SK-N-SH (cell line): ENCODE measurements at regions not wholly inside any gene's neighbourhood (a gene's known extent, or its start where the extent isn't known, plus 50 kb on each side); places are given as distances from the start of the nearest gene placed in this dataset.

Experiments
- CTCF ChIA-PET: fragments of 300-600, 350-600 bp; formaldehyde crosslinking; extraction: SDS; loops from one replicate; lab custom pipeline; 2021; lab: Yijun Ruan, JAX
- POLR2A ChIA-PET: fragments of 350-600 bp; sonication (Branson Sonifier 250); formaldehyde crosslinking; extraction: SDS; loops from one replicate; lab custom pipeline; 2020; ENCODE audit warnings: antibody characterized with exemption, inconsistent platforms; lab: Yijun Ruan, JAX
- DNase-seq: peaks from one replicate; pipeline ENCODE4 v3.0.0; 2012
- H2AFZ ChIP-seq: fragments of 200-600 bp; sonication (generic); 2 replicates; pipeline ENCODE4 v1.8.1; 2016; ENCODE audit warnings: antibody characterized with exemption, mild to moderate bottlenecking, low read depth
- H3F3A ChIP-seq: fragments of 200-600 bp; sonication (generic); replicated peaks from 2 replicates; pipeline ENCODE3; 2016; ENCODE audit warnings: antibody characterized with exemption, mild to moderate bottlenecking; ENCODE audit not compliant: insufficient read depth
- H3K27ac ChIP-seq, 2 experiments: fragments of 200-500 bp in 1 of 2; fragments of 200-600 bp in 1 of 2; sonication (Bioruptor generic) in 1 of 2; sonication (generic), shearing (Covaris generic) in 1 of 2; 2 replicates each; pipeline versions ENCODE4 v1.5.1 to v1.6.1; 2014 to 2016; ENCODE audit warnings: low read depth in 2 of 2, inconsistent platforms in 1 of 2, low read length in 1 of 2, mild to moderate bottlenecking in 1 of 2, mixed read lengths in 1 of 2
- H3K27me3 ChIP-seq: fragments of 200-600 bp; sonication (generic), shearing (Covaris generic); 2 replicates; pipeline ENCODE4 v1.6.1; 2016; ENCODE audit warnings: mixed run types; ENCODE audit not compliant: insufficient read depth
- H3K36me3 ChIP-seq, 2 experiments: fragments of 200-500 bp in 1 of 2; fragments of 200-600 bp in 1 of 2; sonication (Bioruptor generic) in 1 of 2; sonication (generic) in 1 of 2; replicated peaks in 1 of 2; 2 replicates each; pipeline versions ENCODE3 to v1.5.1; 2014 to 2016; ENCODE audit warnings: low read length in 1 of 2, mild to moderate bottlenecking in 1 of 2; ENCODE audit not compliant: insufficient read depth in 2 of 2, control insufficient read depth in 1 of 2
- H3K4me1 ChIP-seq, 2 experiments: fragments of 200-500 bp in 1 of 2; fragments of 200-600 bp in 1 of 2; sonication (Bioruptor generic) in 1 of 2; sonication (generic), shearing (Covaris generic) in 1 of 2; 2 replicates each; pipeline versions ENCODE4 v1.5.1 to v1.6.1; 2014 to 2016; ENCODE audit warnings: low read depth in 1 of 2, low read length in 1 of 2, mixed run types in 1 of 2; ENCODE audit not compliant: insufficient read depth in 2 of 2, control insufficient read depth in 1 of 2
- H3K4me2 ChIP-seq: fragments of 200-600 bp; sonication (generic), shearing (Covaris generic); 2 replicates; pipeline ENCODE4 v1.6.1; 2017; ENCODE audit warnings: mixed run types
- H3K4me3 ChIP-seq, 2 experiments: fragments of 200-500 bp in 1 of 2; fragments of 200-600 bp in 1 of 2; sonication (Bioruptor generic) in 1 of 2; sonication (generic), shearing (Covaris generic) in 1 of 2; 2 replicates each; pipeline versions ENCODE4 v1.5.1 to v1.8.1; 2014 to 2016; ENCODE audit warnings: low read depth in 2 of 2, inconsistent platforms in 1 of 2, low read length in 1 of 2, mild to moderate bottlenecking in 1 of 2, mixed read lengths in 1 of 2, moderate library complexity in 1 of 2
- H3K79me2 ChIP-seq: fragments of 200-600 bp; sonication (generic); 2 replicates; pipeline ENCODE4 v1.8.1; 2017; ENCODE audit warnings: mild to moderate bottlenecking; ENCODE audit not compliant: insufficient read depth
- H3K9ac ChIP-seq: fragments of 200-600 bp; sonication (generic); 2 replicates; pipeline ENCODE4 v1.6.1; 2017; ENCODE audit warnings: mixed run types
- H3K9me2 ChIP-seq: fragments of 200-600 bp; sonication (generic); 2 replicates; pipeline ENCODE4 v1.6.1; 2017; ENCODE audit warnings: mixed run types
- H3K9me3 ChIP-seq: fragments of 200-600 bp; sonication (generic); 2 replicates; pipeline ENCODE4 v1.6.1; 2017; ENCODE audit warnings: mixed run types, mild to moderate bottlenecking, moderate library complexity
- H4K20me1 ChIP-seq: fragments of 200-600 bp; sonication (generic); 2 replicates; pipeline ENCODE4 v1.6.1; 2017; ENCODE audit warnings: mild to moderate bottlenecking, mixed run types; ENCODE audit not compliant: insufficient read depth
- CHD2 ChIP-seq: fragments of 150-350 bp; IDR thresholded peaks from 2 replicates; pipeline ENCODE4 v1.6.1; 2018; ENCODE audit warnings: low read length; ENCODE audit not compliant: partially characterized antibody
- ELF1 ChIP-seq: IDR thresholded peaks from 2 replicates; pipeline ENCODE4 v1.4.0; 2012
- EZH2phosphoT487 ChIP-seq: fragments of 200-600 bp; sonication (generic); IDR thresholded peaks from 2 replicates; pipeline ENCODE4 v1.6.1; 2017; ENCODE audit warnings: low read depth, mixed run types, mild to moderate bottlenecking, antibody characterized with exemption, moderate library complexity, borderline replicate concordance
- FOXM1 ChIP-seq: IDR thresholded peaks from 2 replicates; pipeline ENCODE4 v1.4.0; 2012; ENCODE audit warnings: low read depth, mild to moderate bottlenecking
- GABPA ChIP-seq: IDR thresholded peaks from 2 replicates; pipeline ENCODE4 v1.4.0; 2012; ENCODE audit warnings: low read depth, mild to moderate bottlenecking
- GATA2 ChIP-seq: sonication (generic); formaldehyde crosslinking; IDR thresholded peaks from 2 replicates; pipeline ENCODE4 v1.5.0; 2020; ENCODE audit warnings: mild to moderate bottlenecking, missing genetic modification reagents
- MEF2A ChIP-seq: IDR thresholded peaks from 2 replicates; pipeline ENCODE4 v1.4.0; 2012; ENCODE audit warnings: low read depth, borderline replicate concordance
- MXI1 ChIP-seq: IDR thresholded peaks from 2 replicates; pipeline ENCODE4 v1.6.1; 2012; ENCODE audit warnings: mild to moderate bottlenecking, low read depth, low read length, improper control_type of control experiment
- NFIC ChIP-seq: IDR thresholded peaks from 2 replicates; pipeline ENCODE4 v1.4.0; 2012; ENCODE audit warnings: borderline replicate concordance
- POLR2AphosphoS5 ChIP-seq: IDR thresholded peaks from 2 replicates; pipeline ENCODE4 v1.6.1; 2012; ENCODE audit warnings: low read depth, low read length
- RAD21 ChIP-seq: IDR thresholded peaks from 2 replicates; pipeline ENCODE4 v1.6.1; 2012; ENCODE audit warnings: mild to moderate bottlenecking, low read length
- TAF1 ChIP-seq: IDR thresholded peaks from 2 replicates; pipeline ENCODE4 v1.6.1; 2012; ENCODE audit warnings: low read depth, mild to moderate bottlenecking, low read length, moderate library complexity, borderline replicate concordance
- TCF12 ChIP-seq: IDR thresholded peaks from 2 replicates; pipeline ENCODE4 v1.4.0; 2012
- YY1 ChIP-seq: IDR thresholded peaks from 2 replicates; pipeline ENCODE4 v1.4.0; 2012; ENCODE audit warnings: low read depth, mild to moderate bottlenecking
- WGBS: methylation state at CpG from one replicate; pipeline ENCODE4 v1.1.6; 2017; ENCODE audit warnings: low lambda C conversion rate; 5-methylcytosine and 5-hydroxymethylcytosine counted together
- TF ChIP-seq, protein P1 (sequence below): fragments of 150-350 bp; IDR thresholded peaks from 2 replicates; pipeline ENCODE4 v1.6.1; 2016; ENCODE audit warnings: mild to moderate bottlenecking, low read depth, low read length
- TF ChIP-seq, protein P2 (sequence below): fragments of 150-350 bp; IDR thresholded peaks from 2 replicates; pipeline ENCODE4 v1.6.1; 2017; ENCODE audit warnings: antibody characterized with exemption, low read length, low read depth, borderline replicate concordance

DNA sequence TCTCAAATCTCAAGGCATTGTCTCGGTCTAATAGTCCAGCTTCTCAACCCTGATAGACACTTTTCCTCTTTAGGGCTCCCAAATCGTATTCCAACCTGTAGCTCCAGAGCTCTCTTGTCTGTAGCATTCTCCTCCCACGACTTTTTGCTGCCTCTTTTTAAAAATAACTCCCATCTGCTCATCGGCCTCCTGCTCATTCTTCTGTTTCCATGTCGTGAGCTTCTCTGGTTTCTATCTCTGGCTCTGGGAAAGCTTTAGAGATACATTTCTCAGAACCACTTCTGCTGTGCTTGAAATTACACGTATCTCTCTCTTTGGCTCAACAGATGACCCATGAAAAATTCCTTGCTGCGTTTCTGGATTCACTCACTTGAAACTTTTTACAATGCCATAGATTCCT is 609.6 kb upstream of the C16orf82 start:
- Histone ChIP-seq H3K9me3 (no peaks in the 10 kb centered on the region), H3K9me2 (no peaks in the 10 kb centered on the region), H3K79me2 (no peaks in the 10 kb centered on the region), H4K20me1 (no peaks in the 10 kb centered on the region), H3K27me3 (no peaks in the 10 kb centered on the region), H3K4me3 (no peak overlapping the region), H3K4me2 (no peak overlapping the region), H3K27ac (no peak overlapping the region), H3K36me3 (no peaks in the 10 kb centered on the region), H2AFZ (no peak overlapping the region), H3F3A (no peaks in the 10 kb centered on the region), H3K4me1 (no peaks in the 10 kb centered on the region), H3K9ac (no peak overlapping the region)
- TF ChIP-seq FOXM1, result no peak
- TF ChIP-seq MEF2A, result no peak
- TF ChIP-seq, protein P1, sequence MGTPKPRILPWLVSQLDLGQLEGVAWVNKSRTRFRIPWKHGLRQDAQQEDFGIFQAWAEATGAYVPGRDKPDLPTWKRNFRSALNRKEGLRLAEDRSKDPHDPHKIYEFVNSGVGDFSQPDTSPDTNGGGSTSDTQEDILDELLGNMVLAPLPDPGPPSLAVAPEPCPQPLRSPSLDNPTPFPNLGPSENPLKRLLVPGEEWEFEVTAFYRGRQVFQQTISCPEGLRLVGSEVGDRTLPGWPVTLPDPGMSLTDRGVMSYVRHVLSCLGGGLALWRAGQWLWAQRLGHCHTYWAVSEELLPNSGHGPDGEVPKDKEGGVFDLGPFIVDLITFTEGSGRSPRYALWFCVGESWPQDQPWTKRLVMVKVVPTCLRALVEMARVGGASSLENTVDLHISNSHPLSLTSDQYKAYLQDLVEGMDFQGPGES, result no peak
- no peak for TF ChIP-seq TCF12
- TF ChIP-seq GABPA, result no peak
- TF ChIP-seq CHD2, result no peak
- CTCF ChIA-PET, result no interaction called here
- POLR2A ChIA-PET, result no interaction called here
- 2% methylated on average over 7 of the region's 7 CpGs for WGBS
- no peak for DNase-seq

DNA sequence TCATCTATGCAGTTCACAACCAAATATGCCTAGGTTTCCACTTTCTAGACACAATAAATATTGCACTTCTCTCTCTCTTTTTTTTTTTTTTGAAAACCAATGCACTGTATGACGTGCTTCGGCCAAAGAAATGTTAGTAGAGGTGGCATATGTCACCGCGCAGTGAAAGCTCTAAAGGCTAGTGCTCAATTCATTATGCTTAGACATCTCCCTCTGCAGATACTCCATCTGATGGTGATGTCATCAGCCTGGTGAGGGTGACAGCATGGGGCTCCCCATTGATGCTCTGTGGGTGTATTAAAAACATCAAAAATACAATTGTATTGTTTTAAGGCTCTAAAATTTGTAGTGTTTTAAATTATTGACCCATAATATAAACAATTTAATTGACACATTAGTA is 608.8 kb upstream of the C16orf82 start:
- H3K79me2 ChIP-seq, result no peaks in the 10 kb centered on the region
- no peaks in the 10 kb centered on the region for H3K9me3 ChIP-seq
- H3K4me1 ChIP-seq, result no peaks in the 10 kb centered on the region
- H3K27me3 ChIP-seq, result no peaks in the 10 kb centered on the region
- H3K4me3 ChIP-seq, result no peak overlapping the region
- H4K20me1 ChIP-seq, result no peaks in the 10 kb centered on the region
- H3K36me3 ChIP-seq, result no peaks in the 10 kb centered on the region
- H3K4me2 ChIP-seq, result no peak overlapping the region
- H2AFZ ChIP-seq, result no peak overlapping the region
- no peaks in the 10 kb centered on the region for H3K9me2 ChIP-seq
- H3K27ac ChIP-seq, result no peak overlapping the region
- no peak for DNase-seq
- TF ChIP-seq GATA2 (CRISPR knock-in tag), result no peak
- no peak for TF ChIP-seq NFIC
- TF ChIP-seq, protein P1, result no peak
- TF ChIP-seq POLR2AphosphoS5, result no peak
- no peak for TF ChIP-seq EZH2phosphoT487
- TF ChIP-seq TAF1, result no peak
- TF ChIP-seq TCF12, result no peak
- no peak for TF ChIP-seq MXI1
- TF ChIP-seq YY1, result no peak
- TF ChIP-seq, protein P2, sequence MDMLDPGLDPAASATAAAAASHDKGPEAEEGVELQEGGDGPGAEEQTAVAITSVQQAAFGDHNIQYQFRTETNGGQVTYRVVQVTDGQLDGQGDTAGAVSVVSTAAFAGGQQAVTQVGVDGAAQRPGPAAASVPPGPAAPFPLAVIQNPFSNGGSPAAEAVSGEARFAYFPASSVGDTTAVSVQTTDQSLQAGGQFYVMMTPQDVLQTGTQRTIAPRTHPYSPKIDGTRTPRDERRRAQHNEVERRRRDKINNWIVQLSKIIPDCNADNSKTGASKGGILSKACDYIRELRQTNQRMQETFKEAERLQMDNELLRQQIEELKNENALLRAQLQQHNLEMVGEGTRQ, result no peak
- TF ChIP-seq RAD21, result no peak
- TF ChIP-seq ELF1, result no peak
- H3F3A ChIP-seq, result no peaks in the 10 kb centered on the region
- CTCF ChIA-PET, result interaction anchor here (0.7 kb wide), 1 partner anchor 763 kb away, joined by 3 read pairs; no protein-coding TSS in a partner anchor
- no peak overlapping the region for H3K9ac ChIP-seq
- WGBS, result 33% methylated on average over 4 of the region's 4 CpGs
- POLR2A ChIA-PET, result no interaction called here
